ENCODE measurements at regions not wholly inside any gene's neighbourhood (a gene's known extent, or its start where the extent isn't known, plus 50 kb on each side); places are given as distances from the start of the nearest gene placed in this dataset.

- TF ChIP-seq CTCF (IDR thresholded peaks at IDR 0.05; ENCODE audit: low read length), result no peak
- no peak for TF ChIP-seq EZH2phosphoT487 (IDR thresholded peaks at IDR 0.05; ENCODE audit: low read length)
- TF ChIP-seq EZH2 (optimal IDR thresholded peaks at IDR 0.05; ENCODE audit: low read depth, low read length), result no peak
Measured at GRCh38 chr18:52277785-52278184, 62.2 kb upstream of the DCC start.
